ENCODE measurements at regions not wholly inside any gene's neighbourhood (a gene's known extent, or its start where the extent isn't known, plus 50 kb on each side); places are given as distances from the start of the nearest gene placed in this dataset.

DNA sequence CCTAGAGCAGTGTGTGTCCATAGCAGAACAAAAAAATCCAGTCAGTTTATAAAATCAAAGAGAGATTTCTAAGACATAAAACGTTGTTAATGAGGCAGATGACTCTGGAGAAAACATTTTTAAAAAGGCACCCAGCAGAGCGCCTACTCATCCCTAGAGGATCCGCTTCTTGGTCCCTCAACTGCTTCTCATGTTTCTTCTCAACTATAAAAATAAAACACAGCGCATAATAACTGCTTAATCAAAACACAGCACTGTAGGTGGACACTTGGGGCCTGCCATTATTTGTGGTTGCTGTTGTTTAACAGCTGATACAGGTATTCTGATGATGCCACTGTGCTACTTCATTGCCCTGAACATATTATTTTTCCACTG is 347.9 kb downstream of the FGF9 start:
- Histone ChIP-seq H3K4me3 (ENCODE audit: extremely low read depth in 1 of 4, insufficient read depth in 2 of 4, low read depth in 3 of 4, low read length in 4 of 4) (no peak overlapping the region), H4K20me1 (replicated peaks in 1 of 2; ENCODE audit: control insufficient read depth in 1 of 2, insufficient read depth in 2 of 2, low read length in 2 of 2) (no peaks in the 10 kb centered on the region), H4K8ac (ENCODE audit: extremely low read depth, insufficient read depth, low read length) (no peak overlapping the region), H3K4me2 (ENCODE audit: insufficient read depth in 1 of 2, low read depth in 2 of 2, low read length in 2 of 2) (no peak overlapping the region), H3K23me2 (ENCODE audit: low read depth, low read length) (no peaks in the 10 kb centered on the region), H2BK20ac (ENCODE audit: low read length) (no peak overlapping the region), H3K18ac (ENCODE audit: extremely low read depth, low read length) (no peak overlapping the region), H3K79me1 (ENCODE audit: low read depth, low read length) (no peaks in the 10 kb centered on the region), H3K56ac (replicated peaks; ENCODE audit: insufficient read length, low read depth, low read length) (no peak overlapping the region), H2AFZ (ENCODE audit: low read length) (no peak overlapping the region), H3K9ac (replicated peaks in 1 of 4; ENCODE audit: extremely low read depth in 1 of 4, low read depth in 3 of 4, low read length in 3 of 4) (no peak overlapping the region), H4K91ac (replicated peaks; ENCODE audit: insufficient read length, low read length) (no peak overlapping the region), H4K5ac (ENCODE audit: insufficient read length, low read depth, low read length) (no peak overlapping the region), H3K27me3 (replicated peaks in 1 of 4; ENCODE audit: control insufficient read depth in 3 of 4, extremely low read depth in 1 of 4, insufficient read depth in 3 of 4, low read length in 3 of 4) (no peaks in the 10 kb centered on the region), H3K23ac (ENCODE audit: insufficient read length) (no peak overlapping the region), H2AK5ac (ENCODE audit: low read depth, low read length) (no peak overlapping the region), H2BK15ac (ENCODE audit: low read length) (no peak overlapping the region), H3K4me1 (replicated peaks in 1 of 4; ENCODE audit: control insufficient read depth in 3 of 4, insufficient read depth in 4 of 4, low read length in 3 of 4) (no peaks in the 10 kb centered on the region), H2BK12ac (ENCODE audit: low read depth, low read length) (no peak overlapping the region), H3K4ac (replicated peaks; ENCODE audit: insufficient read length, low read depth, low read length) (no peak overlapping the region), H3K36me3 (ENCODE audit: control insufficient read depth in 2 of 4, insufficient read depth in 4 of 4, low read length in 3 of 4) (no peaks in the 10 kb centered on the region), H3K14ac (ENCODE audit: insufficient read length) (no peak overlapping the region), H2BK5ac (ENCODE audit: low read depth, low read length) (no peak overlapping the region), H3K27ac (ENCODE audit: low read depth, low read length) (no peak overlapping the region), H2BK120ac (replicated peaks; ENCODE audit: low read depth, low read length) (no peak overlapping the region), H3K9me3 (ENCODE audit: insufficient read depth in 2 of 2, low read depth in 1 of 2, low read length in 1 of 2) (no peaks in the 10 kb centered on the region), H3K79me2 (ENCODE audit: control insufficient read depth in 1 of 2, insufficient read depth in 2 of 2, low read length in 2 of 2) (no peaks in the 10 kb centered on the region)
- CTCF ChIA-PET (ENCODE audit: partially characterized antibody): interaction anchor here (0.6 kb wide), 1 partner anchor 115 kb away, joined by 3 read pairs; no protein-coding TSS in a partner anchor
- POLR2A ChIA-PET (ENCODE audit: partially characterized antibody): no interaction called here
- FAIRE-seq: no peak
- WGBS, 2 experiments (ENCODE audit: extremely low coverage in 1 of 2, insufficient coverage in 1 of 2, insufficient read length in 1 of 2, insufficient replicate concordance in 2 of 2, low coverage in 1 of 2, low lambda C conversion rate in 2 of 2, missing lambda C conversion rate in 1 of 2): 94% methylated on average over 4 of the region's 4 CpGs; no CpG with 5 or more reads in 1 of the 2 experiments
- no peak for DNase-seq (ENCODE audit: low read depth in 1 of 2, low spot score in 2 of 2)
- no peak for TF ChIP-seq EP300 (IDR thresholded peaks at IDR 0.05; ENCODE audit: borderline replicate concordance in 1 of 2, low read depth in 2 of 2, low read length in 2 of 2)
- no peak for TF ChIP-seq ASH2L (IDR thresholded peaks at IDR 0.05; ENCODE audit: low read length)
- no peak for TF ChIP-seq BRCA1 (IDR thresholded peaks at IDR 0.05; ENCODE audit: low read depth, low read length)
- no peak for TF ChIP-seq RFX5 (IDR thresholded peaks at IDR 0.05; ENCODE audit: borderline replicate concordance, low read depth, low read length)
- TF ChIP-seq CHD1 (IDR thresholded peaks at IDR 0.05; ENCODE audit: low read depth, low read length): no peak
- TF ChIP-seq USF2 (IDR thresholded peaks at IDR 0.05; ENCODE audit: low read length): no peak
- TF ChIP-seq JUN (IDR thresholded peaks at IDR 0.05; ENCODE audit: low read depth, low read length): no peak
- no peak for TF ChIP-seq RBBP5 (IDR thresholded peaks at IDR 0.05; ENCODE audit: borderline replicate concordance, low read depth, low read length)
- TF ChIP-seq SRF (IDR thresholded peaks at IDR 0.05; ENCODE audit: low read depth, low read length): no peak
- TF ChIP-seq, protein P1, sequence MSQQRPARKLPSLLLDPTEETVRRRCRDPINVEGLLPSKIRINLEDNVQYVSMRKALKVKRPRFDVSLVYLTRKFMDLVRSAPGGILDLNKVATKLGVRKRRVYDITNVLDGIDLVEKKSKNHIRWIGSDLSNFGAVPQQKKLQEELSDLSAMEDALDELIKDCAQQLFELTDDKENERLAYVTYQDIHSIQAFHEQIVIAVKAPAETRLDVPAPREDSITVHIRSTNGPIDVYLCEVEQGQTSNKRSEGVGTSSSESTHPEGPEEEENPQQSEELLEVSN (IDR thresholded peaks at IDR 0.05): no peak
- TF ChIP-seq TAF7 (optimal IDR thresholded peaks at IDR 0.05; ENCODE audit: borderline replicate concordance, low read depth, low read length): no peak
